Astrocyte (in vitro differentiated cells and primary cell): ENCODE measurements at regions not wholly inside any gene's neighbourhood (a gene's known extent, or its start where the extent isn't known, plus 50 kb on each side); places are given as distances from the start of the nearest gene placed in this dataset.

Experiments
- DNase-seq: peaks from one replicate; pipeline ENCODE4 v3.0.0-alpha.2; 2010; ENCODE audit warnings: low read depth
- FAIRE-seq: peaks from 2 replicates; lab custom pipeline; 2011; peaks lifted over from hg19 to GRCh38; lab: Jason Lieb, UNC
- H2AFZ ChIP-seq: 2 replicates; pipeline ENCODE4 v1.6.0; 2012; ENCODE audit warnings: low read depth, low read length, inconsistent platforms
- H3K27ac ChIP-seq: 2 replicates; pipeline ENCODE4 v1.5.1; 2011; ENCODE audit warnings: low read depth, low read length, inconsistent platforms
- H3K27me3 ChIP-seq: 2 replicates; pipeline ENCODE4 v1.6.0; 2011; ENCODE audit warnings: low read length, inconsistent platforms; ENCODE audit not compliant: insufficient read depth
- H3K36me3 ChIP-seq: 2 replicates; pipeline ENCODE4 v1.5.1; 2011; ENCODE audit warnings: low read length, inconsistent platforms; ENCODE audit not compliant: insufficient read depth
- H3K4me1 ChIP-seq: 2 replicates; pipeline ENCODE4 v1.5.1; 2011; ENCODE audit warnings: low read length, inconsistent platforms; ENCODE audit not compliant: insufficient read depth
- H3K4me2 ChIP-seq: 2 replicates; pipeline ENCODE4 v1.6.0; 2012; ENCODE audit warnings: low read length, inconsistent platforms
- H3K4me3 ChIP-seq: 2 replicates; pipeline ENCODE4 v1.5.1; 2011; ENCODE audit warnings: low read depth, mild to moderate bottlenecking, low read length, inconsistent platforms; ENCODE audit not compliant: insufficient read depth
- H3K79me2 ChIP-seq: 2 replicates; pipeline ENCODE4 v1.6.0; 2012; ENCODE audit warnings: mild to moderate bottlenecking, low read length, inconsistent platforms; ENCODE audit not compliant: insufficient read depth
- H3K9ac ChIP-seq: 2 replicates; pipeline ENCODE4 v1.6.0; 2012; ENCODE audit warnings: mild to moderate bottlenecking, low read length, inconsistent platforms
- H3K9me3 ChIP-seq: 2 replicates; pipeline ENCODE4 v1.5.1; 2012; ENCODE audit warnings: low read depth, mild to moderate bottlenecking, low read length, inconsistent platforms; ENCODE audit not compliant: insufficient read depth
- H4K20me1 ChIP-seq: 2 replicates; pipeline ENCODE4 v1.6.0; 2012; ENCODE audit warnings: low read length, inconsistent platforms; ENCODE audit not compliant: insufficient read depth
- H3K27ac Mint-ChIP-seq: one replicate; pipeline ENCODE4 v1.8.0; 2021; ENCODE audit warnings: mild to moderate bottlenecking, mixed read lengths; ENCODE audit not compliant: unreplicated experiment
- H3K27me3 Mint-ChIP-seq: one replicate; pipeline ENCODE4 v1.8.0; 2021; ENCODE audit warnings: low read depth, mixed read lengths; ENCODE audit not compliant: unreplicated experiment
- H3K36me3 Mint-ChIP-seq: one replicate; pipeline ENCODE4 v1.8.0; 2021; ENCODE audit warnings: low read depth, mixed read lengths; ENCODE audit not compliant: unreplicated experiment
- H3K4me1 Mint-ChIP-seq: one replicate; pipeline ENCODE4 v1.8.0; 2021; ENCODE audit warnings: low read depth, mixed read lengths; ENCODE audit not compliant: unreplicated experiment
- H3K4me3 Mint-ChIP-seq: one replicate; pipeline ENCODE4 v1.8.0; 2021; ENCODE audit warnings: mild to moderate bottlenecking, moderate library complexity, mixed read lengths; ENCODE audit not compliant: unreplicated experiment
- H3K9me3 Mint-ChIP-seq: one replicate; pipeline ENCODE4 v1.8.0; 2021; ENCODE audit warnings: mild to moderate bottlenecking, mixed read lengths; ENCODE audit not compliant: unreplicated experiment
- EZH2 ChIP-seq: IDR thresholded peaks from 2 replicates; pipeline ENCODE4 v1.6.1; 2012; ENCODE audit warnings: mild to moderate bottlenecking, low read length, inconsistent platforms; ENCODE audit not compliant: insufficient read depth
- TF ChIP-seq, protein P1 (sequence below): IDR thresholded peaks from 2 replicates; pipeline ENCODE4 v1.5.1; 2011; ENCODE audit warnings: low read depth, mild to moderate bottlenecking, inconsistent platforms, low read length, moderate library complexity; ENCODE audit not compliant: insufficient read depth

DNA sequence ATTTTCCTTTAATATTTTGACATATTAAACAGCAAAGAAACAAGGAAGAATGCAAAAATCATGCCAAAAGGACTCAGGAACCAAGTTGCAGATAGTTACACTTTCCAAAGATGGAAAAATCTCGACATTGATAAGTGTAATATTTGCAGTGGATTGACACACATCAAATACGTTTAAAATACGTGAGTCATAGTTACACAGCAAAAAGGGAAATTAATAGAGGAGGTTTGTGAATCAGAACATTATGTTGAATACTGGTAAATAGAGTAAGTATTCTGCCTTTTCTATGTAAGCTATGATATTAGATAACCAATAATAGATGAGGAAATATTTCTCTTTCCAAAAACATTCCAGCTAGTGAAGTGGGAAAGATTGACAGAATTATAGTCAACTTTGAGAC, 1761.3 kb upstream of the IGFBP7 start:
- Mint-ChIP-seq H3K36me3 (no peaks in the 10 kb centered on the region), H3K27ac (no peak overlapping the region), H3K27me3 (no peaks in the 10 kb centered on the region), H3K9me3 (no peaks in the 10 kb centered on the region), H3K4me3 (no peak overlapping the region), H3K4me1 (no peaks in the 10 kb centered on the region)
- no peak overlapping the region for H3K4me3 ChIP-seq
- H3K36me3 ChIP-seq: no peaks in the 10 kb centered on the region
- DNase-seq (no peak), FAIRE-seq (no peak)
- H4K20me1 ChIP-seq: no peaks in the 10 kb centered on the region
- H3K27me3 ChIP-seq: no peaks in the 10 kb centered on the region
- no peaks in the 10 kb centered on the region for H3K79me2 ChIP-seq
- H3K4me2 ChIP-seq: no peak overlapping the region
- H3K9me3 ChIP-seq: no peaks in the 10 kb centered on the region
- H3K4me1 ChIP-seq: no peaks in the 10 kb centered on the region
- H3K27ac ChIP-seq: no peak overlapping the region
- no peak overlapping the region for H2AFZ ChIP-seq
- no peak for TF ChIP-seq EZH2
- TF ChIP-seq, protein P1, sequence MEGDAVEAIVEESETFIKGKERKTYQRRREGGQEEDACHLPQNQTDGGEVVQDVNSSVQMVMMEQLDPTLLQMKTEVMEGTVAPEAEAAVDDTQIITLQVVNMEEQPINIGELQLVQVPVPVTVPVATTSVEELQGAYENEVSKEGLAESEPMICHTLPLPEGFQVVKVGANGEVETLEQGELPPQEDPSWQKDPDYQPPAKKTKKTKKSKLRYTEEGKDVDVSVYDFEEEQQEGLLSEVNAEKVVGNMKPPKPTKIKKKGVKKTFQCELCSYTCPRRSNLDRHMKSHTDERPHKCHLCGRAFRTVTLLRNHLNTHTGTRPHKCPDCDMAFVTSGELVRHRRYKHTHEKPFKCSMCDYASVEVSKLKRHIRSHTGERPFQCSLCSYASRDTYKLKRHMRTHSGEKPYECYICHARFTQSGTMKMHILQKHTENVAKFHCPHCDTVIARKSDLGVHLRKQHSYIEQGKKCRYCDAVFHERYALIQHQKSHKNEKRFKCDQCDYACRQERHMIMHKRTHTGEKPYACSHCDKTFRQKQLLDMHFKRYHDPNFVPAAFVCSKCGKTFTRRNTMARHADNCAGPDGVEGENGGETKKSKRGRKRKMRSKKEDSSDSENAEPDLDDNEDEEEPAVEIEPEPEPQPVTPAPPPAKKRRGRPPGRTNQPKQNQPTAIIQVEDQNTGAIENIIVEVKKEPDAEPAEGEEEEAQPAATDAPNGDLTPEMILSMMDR: no peak
- H3K9ac ChIP-seq: no peak overlapping the region

DNA sequence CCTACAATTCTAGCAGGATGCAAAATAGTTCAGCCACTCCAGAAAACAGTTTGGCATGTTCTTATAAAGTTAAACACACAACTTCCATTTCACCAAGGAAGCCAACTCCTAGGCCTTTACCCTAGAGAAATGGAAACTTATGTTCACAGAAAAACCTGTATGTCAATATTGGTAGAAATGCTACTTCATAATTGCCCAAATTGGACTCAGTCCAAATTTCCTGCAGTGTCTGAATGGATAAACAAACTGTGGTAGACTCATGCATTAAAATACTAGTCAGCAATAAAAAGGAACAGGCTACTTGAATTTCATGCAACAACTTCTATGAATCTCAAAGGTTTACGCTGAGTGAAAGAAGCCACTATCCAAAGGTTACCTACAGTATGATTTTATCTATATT, 1738.8 kb upstream of the IGFBP7 start:
- Histone ChIP-seq H3K4me1 (no peaks in the 10 kb centered on the region), H3K27me3 (no peaks in the 10 kb centered on the region), H3K4me3 (no peak overlapping the region), H4K20me1 (no peaks in the 10 kb centered on the region), H3K4me2 (no peak overlapping the region), H3K36me3 (no peaks in the 10 kb centered on the region), H3K9me3 (peaks cover 1% of the 10 kb centered on the region), H3K9ac (no peak overlapping the region), H3K27ac (no peak overlapping the region), H3K79me2 (no peaks in the 10 kb centered on the region), H2AFZ (no peak overlapping the region)
- DNase-seq (no peak), FAIRE-seq (no peak)
- no peaks in the 10 kb centered on the region for H3K36me3 Mint-ChIP-seq
- H3K27ac Mint-ChIP-seq: no peak overlapping the region
- no peaks in the 10 kb centered on the region for H3K27me3 Mint-ChIP-seq
- TF ChIP-seq EZH2: no peak
- TF ChIP-seq, protein P1: no peak
- no peaks in the 10 kb centered on the region for H3K9me3 Mint-ChIP-seq
- no peaks in the 10 kb centered on the region for H3K4me1 Mint-ChIP-seq
- no peak overlapping the region for H3K4me3 Mint-ChIP-seq

DNA sequence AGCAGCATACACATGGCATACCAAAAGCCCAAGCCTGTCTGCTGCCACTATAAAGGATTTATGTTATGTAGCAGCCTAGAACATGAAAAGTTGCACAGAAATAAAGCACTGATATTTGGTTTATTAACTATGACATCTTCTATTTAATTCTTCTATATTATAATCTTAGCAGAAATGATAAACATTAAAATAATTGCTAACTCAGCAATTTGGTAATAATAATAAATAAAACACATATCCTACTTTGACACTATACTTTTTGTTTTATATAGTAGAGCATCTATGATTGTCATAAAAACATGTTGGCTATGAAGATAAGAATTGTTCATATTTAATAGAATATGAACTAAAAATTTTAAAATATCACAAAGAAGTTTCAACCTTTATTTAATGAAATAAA, 1733.3 kb upstream of the IGFBP7 start:
- Mint-ChIP-seq H3K4me3 (no peak overlapping the region), H3K9me3 (no peaks in the 10 kb centered on the region), H3K27me3 (no peaks in the 10 kb centered on the region), H3K27ac (no peak overlapping the region), H3K4me1 (no peaks in the 10 kb centered on the region), H3K36me3 (no peaks in the 10 kb centered on the region)
- Histone ChIP-seq H3K27me3 (no peaks in the 10 kb centered on the region), H3K36me3 (no peaks in the 10 kb centered on the region), H3K4me3 (no peak overlapping the region), H3K9me3 (no peaks in the 10 kb centered on the region), H3K27ac (no peak overlapping the region), H3K79me2 (no peaks in the 10 kb centered on the region), H3K9ac (no peak overlapping the region), H3K4me1 (no peaks in the 10 kb centered on the region), H2AFZ (no peak overlapping the region), H3K4me2 (no peak overlapping the region), H4K20me1 (no peaks in the 10 kb centered on the region)
- DNase-seq (no peak), FAIRE-seq (no peak)
- no peak for TF ChIP-seq EZH2
- TF ChIP-seq, protein P1: no peak
